GM19043 (cell line): ENCODE measurements at regions not wholly inside any gene's neighbourhood (a gene's known extent, or its start where the extent isn't known, plus 50 kb on each side); places are given as distances from the start of the nearest gene placed in this dataset.

Source experiments
- ATAC-seq: cut with Tn5 transposase; IDR thresholded peaks from one replicate; pipeline ENCODE4 v1.9.1; 2021; ENCODE audit warnings: low read depth; ENCODE audit not compliant: unreplicated experiment

DNA sequence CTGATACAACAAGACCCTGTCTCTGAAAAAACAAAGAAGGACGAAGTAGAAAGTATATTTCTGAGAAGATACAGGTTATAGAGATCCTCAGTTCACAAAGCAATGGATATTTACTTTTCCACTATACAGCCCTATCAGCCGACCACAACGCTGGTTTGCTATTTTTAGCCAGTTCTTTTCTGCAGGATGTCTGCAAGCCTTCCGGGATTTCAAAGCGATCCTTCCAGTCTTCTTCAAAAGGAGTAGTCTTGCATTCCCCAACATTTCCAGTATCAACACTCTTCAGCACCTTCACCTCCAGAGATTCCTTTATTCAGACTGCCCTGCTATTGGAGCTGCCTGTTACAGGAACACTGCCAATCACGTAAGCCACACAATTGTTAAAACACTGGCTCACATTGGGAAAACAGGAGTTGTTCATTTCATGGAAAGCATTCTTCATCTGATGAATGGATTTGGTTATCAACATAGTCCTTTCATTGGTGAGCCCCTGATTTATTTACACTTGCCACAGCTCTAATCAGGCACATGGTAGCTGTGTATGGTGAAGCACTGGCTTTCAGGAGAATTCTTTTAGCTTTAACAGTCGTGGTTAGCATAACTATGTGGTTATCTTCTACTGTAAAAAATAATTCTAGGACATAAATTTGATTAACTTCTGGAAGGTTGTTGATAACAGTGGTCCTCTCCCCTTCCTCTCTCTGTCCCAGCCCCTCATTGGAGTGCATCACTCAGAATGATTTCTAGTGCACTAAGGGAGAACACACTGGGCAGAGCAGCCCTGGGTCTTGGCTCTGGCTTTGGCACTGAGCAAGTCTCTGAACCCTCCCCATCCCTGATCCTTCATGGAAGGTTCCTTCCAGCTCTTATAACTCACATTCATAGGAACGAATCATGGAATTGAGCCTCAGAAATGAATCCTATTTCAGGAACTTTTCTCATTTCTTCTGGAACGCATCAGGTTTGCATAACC is 109.9 kb upstream of the SORBS2 start:
- ATAC-seq = no peak

DNA sequence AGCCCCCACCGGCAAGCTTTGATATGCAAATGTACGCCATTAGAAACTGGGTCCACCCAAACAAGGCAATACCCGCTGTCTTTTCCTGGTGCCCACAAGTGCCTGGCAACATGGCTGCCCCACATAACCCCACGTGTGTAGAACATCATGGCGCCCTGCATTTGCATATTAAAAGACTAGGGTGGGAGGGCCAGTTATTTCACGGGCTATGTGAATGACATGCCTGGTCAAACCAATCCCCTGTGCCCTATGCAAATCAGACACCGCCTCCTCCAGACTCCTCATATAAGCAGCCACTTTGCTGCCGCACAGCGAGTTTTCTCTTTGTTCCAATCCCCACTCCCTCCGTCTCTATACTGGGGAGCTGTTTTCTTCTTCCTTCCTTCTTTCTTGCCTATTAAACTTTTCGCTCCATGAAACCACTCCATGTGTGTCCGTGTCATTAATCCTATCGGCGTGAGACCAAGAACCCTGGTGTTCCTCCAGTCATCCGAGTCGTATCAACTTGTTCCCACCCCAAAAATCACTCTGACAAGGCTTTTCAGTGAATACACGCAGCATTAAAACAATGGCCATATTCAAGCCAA is 112.6 kb upstream of the SORBS2 start:
- no peak for ATAC-seq

GRCh38 chr4:185925910-185926360 is 113.9 kb upstream of the SORBS2 start:
- ATAC-seq = no peak

DNA sequence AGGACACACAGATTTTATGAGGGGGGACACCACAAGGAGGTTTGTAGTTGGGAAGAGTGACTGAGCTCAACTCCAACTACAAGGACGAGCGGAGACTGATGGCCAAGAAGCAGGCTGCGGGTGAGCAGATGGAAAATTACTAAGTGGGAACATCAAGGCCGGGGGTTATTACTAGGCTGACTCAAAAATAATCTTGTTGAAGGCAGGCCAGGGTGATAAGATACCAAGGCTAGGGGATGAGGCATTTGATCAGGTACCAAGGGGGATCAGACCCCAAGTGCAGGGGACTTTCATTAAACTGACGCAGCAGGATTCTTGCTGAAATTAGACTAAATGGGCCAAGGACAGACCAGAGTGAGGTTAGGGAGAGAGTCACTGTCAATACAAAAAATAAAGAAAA is 119.4 kb upstream of the SORBS2 start:
- ATAC-seq = no peak

DNA sequence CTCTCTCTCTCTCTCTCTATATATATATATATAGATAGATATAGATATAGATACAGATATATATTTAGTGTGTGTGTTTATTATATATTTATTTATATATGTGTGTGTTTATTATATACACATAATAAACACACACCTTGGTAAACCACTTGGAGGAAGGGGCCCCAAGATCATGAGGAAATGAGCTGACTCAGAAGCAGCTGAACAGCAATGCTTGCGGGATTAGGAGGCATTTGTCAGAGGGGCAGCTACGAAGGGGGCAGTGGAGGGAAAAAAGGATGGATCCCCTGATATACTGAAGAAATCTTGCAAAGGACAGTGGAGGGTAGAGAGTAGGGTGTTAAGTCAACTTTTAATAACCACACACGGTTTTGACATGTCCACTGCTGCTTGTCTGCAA is 120.0 kb upstream of the SORBS2 start:
- ATAC-seq = no peak

DNA sequence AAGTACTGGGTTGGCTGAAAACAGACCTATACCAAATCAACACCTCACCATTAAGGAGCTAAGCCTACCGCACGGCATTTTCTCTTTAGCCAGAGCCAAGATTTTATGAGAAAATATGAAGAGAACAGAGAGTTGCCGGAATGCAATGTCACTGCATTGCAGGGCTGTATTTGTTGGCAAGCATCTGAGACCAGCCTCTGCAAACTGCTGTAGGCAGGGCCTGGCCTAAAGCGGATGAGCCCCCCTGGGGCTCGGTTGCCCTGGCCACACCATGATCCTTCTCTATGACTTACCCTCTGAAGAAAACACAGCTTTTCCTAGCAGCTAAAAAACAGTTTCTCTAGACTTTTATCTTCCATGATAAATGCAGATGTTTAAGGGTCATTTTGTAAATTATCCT is 120.5 kb upstream of the SORBS2 start:
- no peak for ATAC-seq

GRCh38 chr4:185933078-185933581 is 121.1 kb upstream of the SORBS2 start:
- ATAC-seq = no peak

DNA sequence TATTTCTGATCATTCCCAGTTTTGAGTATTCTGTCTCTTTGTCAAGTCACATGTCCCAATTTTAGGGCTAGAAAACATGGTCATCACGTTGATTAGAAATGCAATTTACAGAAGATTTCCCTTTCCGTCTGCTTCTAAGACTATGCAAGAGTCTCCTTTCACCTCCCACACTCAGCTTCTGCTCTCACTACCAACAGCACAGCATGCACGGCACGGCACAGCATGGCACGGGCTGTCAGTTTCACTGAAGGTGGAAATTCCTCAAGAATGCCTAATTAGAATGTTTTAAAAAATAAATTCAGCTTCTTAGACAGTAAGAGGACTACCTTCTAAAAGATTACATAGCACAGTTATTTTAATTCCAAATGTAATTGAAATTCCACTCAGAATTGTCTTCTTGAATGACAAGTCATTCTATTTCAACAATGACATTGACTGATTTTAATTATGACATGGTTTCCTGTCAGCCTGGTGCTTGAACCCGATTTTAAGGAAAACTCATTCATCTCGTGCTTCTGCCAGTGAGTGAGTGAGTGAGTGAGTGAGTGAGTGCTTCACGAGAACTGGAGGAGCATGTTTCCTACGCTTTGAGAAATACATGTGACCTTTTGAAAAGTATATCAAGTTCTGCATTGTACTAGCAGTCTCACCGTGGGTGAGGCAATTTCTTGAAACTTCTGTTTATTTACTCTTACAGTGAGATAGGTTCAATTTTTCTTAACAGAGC is 124.8 kb upstream of the SORBS2 start:
- ATAC-seq = no peak

DNA sequence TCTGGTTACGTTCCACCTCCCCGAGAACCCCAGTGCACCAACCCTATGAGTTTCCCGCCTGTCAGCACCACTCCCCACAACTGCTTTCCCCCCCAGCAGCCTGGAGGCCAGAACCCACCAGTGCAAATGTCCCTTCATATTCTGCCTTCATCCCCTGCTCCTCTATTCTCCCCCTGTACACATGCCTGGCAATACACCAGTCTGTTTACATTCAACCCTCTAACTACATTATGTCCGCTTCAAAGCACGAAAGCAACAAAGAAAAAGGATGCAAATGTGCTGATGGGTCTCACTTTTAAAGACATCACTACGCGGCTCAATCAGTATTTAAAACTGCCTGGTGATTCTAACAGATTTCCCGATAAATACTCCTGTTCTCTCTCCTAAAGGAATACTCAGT is 126.7 kb upstream of the SORBS2 start:
- ATAC-seq = no peak

- ATAC-seq = no peak
Measured at GRCh38 chr4:185941461-185941860, 127.5 kb upstream of the TLR3 start.

DNA sequence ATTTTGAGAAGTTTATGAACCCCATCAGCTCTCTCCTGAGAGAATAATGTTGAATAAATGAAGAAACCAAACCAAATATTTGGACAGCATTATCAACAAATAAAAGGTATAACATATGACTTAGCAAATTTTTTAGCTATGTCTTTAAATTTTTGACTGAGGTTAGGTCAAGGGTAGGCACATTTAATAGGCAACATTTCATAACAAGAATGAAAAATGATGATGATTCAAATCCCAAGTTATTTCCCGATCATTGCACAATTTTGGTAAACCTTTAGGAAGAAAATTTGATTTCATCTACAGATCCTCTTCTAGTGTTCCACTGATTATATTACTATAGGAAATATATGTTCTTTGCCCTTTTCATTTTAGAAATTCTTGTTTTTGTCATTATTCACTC is 123.7 kb upstream of the TLR3 start:
- ATAC-seq = no peak

- no peak for ATAC-seq
Measured at GRCh38 chr4:185945906-185946305, 123.0 kb upstream of the TLR3 start.

DNA sequence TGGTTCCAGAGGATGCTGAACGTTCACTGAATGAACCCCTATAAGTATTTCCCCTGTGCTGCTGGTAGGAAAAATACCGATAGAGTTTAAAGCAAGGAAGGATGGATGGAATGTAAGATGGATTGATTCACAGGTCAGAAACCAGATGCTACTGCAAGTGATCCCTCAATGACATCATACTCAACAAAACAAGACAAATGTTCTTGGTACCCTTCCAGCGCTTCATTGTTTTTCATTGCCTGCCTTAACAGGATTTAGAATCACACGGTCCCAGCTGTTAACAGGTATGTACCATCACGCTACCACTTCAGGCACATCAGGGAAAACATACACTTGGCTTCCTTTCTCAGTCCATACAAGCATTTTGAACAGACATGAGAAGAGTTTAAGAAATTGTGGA is 118.1 kb upstream of the TLR3 start:
- no peak for ATAC-seq

- ATAC-seq = no peak
Measured at GRCh38 chr4:185955151-185955770, 113.7 kb upstream of the TLR3 start.

- ATAC-seq = no peak
Measured at GRCh38 chr4:185955826-185956543, 113.0 kb upstream of the TLR3 start.

DNA sequence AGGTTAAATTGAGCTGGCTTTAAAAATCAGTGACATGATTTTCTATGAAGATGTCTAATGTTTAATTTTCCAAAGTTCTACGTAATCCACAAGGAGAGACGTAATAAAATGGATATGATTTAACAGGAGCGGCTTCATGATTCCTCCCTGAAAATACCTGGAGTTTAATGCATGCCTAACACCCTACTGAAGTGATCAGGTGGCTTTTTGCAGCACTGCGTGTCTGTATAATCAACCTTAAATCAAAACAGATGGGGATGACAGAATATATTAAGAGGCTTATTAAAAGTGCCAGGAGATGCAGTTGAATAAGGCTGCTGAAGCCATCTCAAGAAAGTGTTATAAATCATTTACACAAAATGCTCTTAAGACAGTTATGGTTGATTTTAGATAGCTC is 112.4 kb upstream of the TLR3 start:
- ATAC-seq = no peak

- no peak for ATAC-seq
Measured at GRCh38 chr4:185958094-185958747, 110.7 kb upstream of the TLR3 start.

- ATAC-seq = peak; percentile 60
Measured at GRCh38 chr4:185965426-185966384, 103.3 kb upstream of the TLR3 start.
